Psoas muscle (tissue), 7 donors: ENCODE measurements at regions not wholly inside any gene's neighbourhood (a gene's known extent, or its start where the extent isn't known, plus 50 kb on each side); places are given as distances from the start of the nearest gene placed in this dataset.

ENCODE experiments used
- ATAC-seq, 4 donors: fragments of 200-7000 bp; cut with Tn5 transposase; one replicate each; pipeline ENCODE4 v1.9.1; 2020; ENCODE audit warnings: moderate library complexity in 3 of 4, mild to moderate bottlenecking in 2 of 4
- DNase-seq, 2 donors: peaks; one replicate each; pipeline ENCODE4 v3.0.0-alpha.2; 2020
- H3K27ac ChIP-seq: fragments of 200-600 bp; one replicate; pipeline ENCODE4 v1.8.0; 2022
- H3K27me3 ChIP-seq, 3 donors: fragments of 200-600 bp in 1 of 3; one replicate each; pipeline versions ENCODE4 v1.6.1 to v1.8.0; 2013 to 2022; ENCODE audit warnings: low read length in 2 of 3, mild to moderate bottlenecking in 2 of 3, moderate library complexity in 1 of 3; ENCODE audit not compliant: insufficient read depth in 3 of 3
- H3K36me3 ChIP-seq, 2 donors: fragments of 200-600 bp in 1 of 2; one replicate each; pipeline versions ENCODE4 v1.6.1 to v1.8.0; 2013 to 2022; ENCODE audit warnings: low read depth in 1 of 2, mild to moderate bottlenecking in 1 of 2, moderate library complexity in 1 of 2; ENCODE audit not compliant: insufficient read depth in 1 of 2
- H3K4me1 ChIP-seq: fragments of 200-600 bp; one replicate; pipeline ENCODE4 v1.8.0; 2022
- H3K4me3 ChIP-seq: fragments of 200-600 bp; one replicate; pipeline ENCODE4 v1.8.0; 2022; ENCODE audit warnings: mild to moderate bottlenecking
- H3K9me3 ChIP-seq: fragments of 200-600 bp; one replicate; pipeline ENCODE4 v1.8.0; 2022
- WGBS, 3 donors: extraction: QIAGEN DNeasy Blood & Tissue Kit; methylation state at CpG; one replicate each; pipeline versions ENCODE4 v1.1.6 to v1.1.7; 2013; 5-methylcytosine and 5-hydroxymethylcytosine counted together
- intact Hi-C, 2 donors: fragments of 100-400 bp; cut with DNase I; formaldehyde crosslinking; loops; one replicate each; pipeline versions ENCODE4 v1.11.0 to v1.14.2; 2022
- TF ChIP-seq, protein P1 (sequence below): fragments of 200-600 bp; IDR thresholded peaks from one replicate; pipeline ENCODE4 v1.8.0; 2022; ENCODE audit warnings: antibody characterized with exemption
- donor health status: healthy with polysubstance abuse.
- donor health status: DM: no; HTN: no; CAD: no; lungs with moderate emphysema.
- donor health status: Bipolar disorder and iron deficiency.
- donor health status: healthy.
- donor health status: DM: yes; HTN: yes; CAD: no.
- donor health status: DM: no; HTN: no; CAD: no.
- donor health status: DM: yes; HTN: yes; CAD: no.

DNA sequence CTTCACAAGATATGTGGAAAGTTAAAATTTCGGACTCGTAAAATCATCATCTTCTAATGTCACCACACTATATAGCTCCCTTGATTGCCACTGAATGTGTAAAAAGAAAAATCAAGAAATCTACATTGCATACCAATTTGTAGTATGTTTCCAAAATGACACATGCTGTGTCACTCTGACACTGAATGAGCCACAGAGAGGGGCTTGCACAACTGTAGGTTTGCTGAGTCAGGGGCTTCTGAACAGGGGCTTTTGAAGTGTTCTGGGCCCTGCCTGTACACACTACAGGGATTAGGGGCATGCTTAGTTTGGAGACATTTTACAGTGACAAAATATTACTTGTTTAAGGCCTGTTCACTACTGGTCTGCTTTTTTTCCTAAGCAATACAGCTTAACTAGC, 234.4 kb upstream of the GRAMD2B start:
- Histone ChIP-seq H3K9me3 (no peaks in the 10 kb centered on the region), H3K27ac (no peak overlapping the region), H3K36me3 (no peaks in the 10 kb centered on the region), H3K4me3 (no peak overlapping the region), H3K4me1 (no peaks in the 10 kb centered on the region), H3K27me3 (no peaks in the 10 kb centered on the region)
- TF ChIP-seq, protein P1, sequence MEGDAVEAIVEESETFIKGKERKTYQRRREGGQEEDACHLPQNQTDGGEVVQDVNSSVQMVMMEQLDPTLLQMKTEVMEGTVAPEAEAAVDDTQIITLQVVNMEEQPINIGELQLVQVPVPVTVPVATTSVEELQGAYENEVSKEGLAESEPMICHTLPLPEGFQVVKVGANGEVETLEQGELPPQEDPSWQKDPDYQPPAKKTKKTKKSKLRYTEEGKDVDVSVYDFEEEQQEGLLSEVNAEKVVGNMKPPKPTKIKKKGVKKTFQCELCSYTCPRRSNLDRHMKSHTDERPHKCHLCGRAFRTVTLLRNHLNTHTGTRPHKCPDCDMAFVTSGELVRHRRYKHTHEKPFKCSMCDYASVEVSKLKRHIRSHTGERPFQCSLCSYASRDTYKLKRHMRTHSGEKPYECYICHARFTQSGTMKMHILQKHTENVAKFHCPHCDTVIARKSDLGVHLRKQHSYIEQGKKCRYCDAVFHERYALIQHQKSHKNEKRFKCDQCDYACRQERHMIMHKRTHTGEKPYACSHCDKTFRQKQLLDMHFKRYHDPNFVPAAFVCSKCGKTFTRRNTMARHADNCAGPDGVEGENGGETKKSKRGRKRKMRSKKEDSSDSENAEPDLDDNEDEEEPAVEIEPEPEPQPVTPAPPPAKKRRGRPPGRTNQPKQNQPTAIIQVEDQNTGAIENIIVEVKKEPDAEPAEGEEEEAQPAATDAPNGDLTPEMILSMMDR, result no peak
- ATAC-seq, result no peak
- 97 to 98% (median 97%) methylated on average over 2 of the region's 2 CpGs for whole genome bisulfite sequencing, 3 donors
- no peak for DNase-seq
- intact Hi-C loops, result no loop called here

DNA sequence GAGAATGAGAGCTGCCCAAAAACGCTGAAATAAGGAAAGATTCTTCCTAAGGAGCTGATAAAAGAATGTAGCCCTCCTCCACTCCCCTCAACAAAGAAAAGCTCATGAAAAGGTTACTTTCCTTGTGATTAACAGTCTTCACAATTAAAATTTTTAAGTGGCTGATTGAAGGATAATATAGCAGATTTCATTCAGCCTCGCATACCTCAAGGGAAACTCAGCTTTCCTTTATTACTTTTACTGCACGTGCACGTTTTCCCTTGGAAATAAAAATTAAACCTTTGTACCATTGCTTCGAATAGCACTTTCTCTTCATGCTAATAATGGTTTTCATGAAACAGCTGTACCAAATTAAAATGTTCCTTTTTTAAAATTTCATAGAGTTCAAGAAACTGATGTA, 234.0 kb upstream of the GRAMD2B start:
- Histone ChIP-seq H3K4me1 (no peaks in the 10 kb centered on the region), H3K27ac (no peak overlapping the region), H3K4me3 (no peak overlapping the region), H3K36me3 (no peaks in the 10 kb centered on the region), H3K27me3 (no peaks in the 10 kb centered on the region), H3K9me3 (no peaks in the 10 kb centered on the region)
- TF ChIP-seq, protein P1, result no peak
- intact Hi-C loops, result no loop called here
- no peak for ATAC-seq
- DNase-seq, result no peak
- 56 to 66% (median 57%) methylated on average over 5 of the region's 5 CpGs for WGBS, 3 donors

DNA sequence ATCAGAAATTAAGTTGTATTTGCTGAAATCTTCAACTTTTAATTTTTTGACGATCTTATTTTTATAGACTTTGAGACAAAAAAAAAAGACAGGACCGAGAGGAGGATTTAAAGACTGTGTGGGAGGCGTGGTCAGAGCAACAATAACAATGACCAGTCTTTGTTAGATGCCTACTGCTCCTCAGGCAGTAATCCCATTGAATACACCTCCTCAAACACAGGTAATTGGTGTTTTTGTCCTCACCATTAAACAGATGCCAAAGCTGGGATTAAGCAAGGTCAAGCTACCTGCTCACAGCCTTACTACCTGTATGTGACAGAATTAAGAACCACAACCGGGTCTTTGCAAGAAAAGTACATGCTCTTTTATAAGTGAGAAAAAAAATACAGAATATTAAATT, 233.3 kb upstream of the GRAMD2B start:
- Histone ChIP-seq H3K9me3 (no peaks in the 10 kb centered on the region), H3K4me1 (no peaks in the 10 kb centered on the region), H3K27me3 (no peaks in the 10 kb centered on the region), H3K27ac (no peak overlapping the region), H3K36me3 (no peaks in the 10 kb centered on the region), H3K4me3 (no peak overlapping the region)
- DNase-seq (no peak), ATAC-seq (no peak)
- 81 to 84% (median 82%) methylated on average over 4 of the region's 4 CpGs for WGBS, 3 donors
- intact Hi-C loops, result no loop called here
- TF ChIP-seq, protein P1, result no peak

DNA sequence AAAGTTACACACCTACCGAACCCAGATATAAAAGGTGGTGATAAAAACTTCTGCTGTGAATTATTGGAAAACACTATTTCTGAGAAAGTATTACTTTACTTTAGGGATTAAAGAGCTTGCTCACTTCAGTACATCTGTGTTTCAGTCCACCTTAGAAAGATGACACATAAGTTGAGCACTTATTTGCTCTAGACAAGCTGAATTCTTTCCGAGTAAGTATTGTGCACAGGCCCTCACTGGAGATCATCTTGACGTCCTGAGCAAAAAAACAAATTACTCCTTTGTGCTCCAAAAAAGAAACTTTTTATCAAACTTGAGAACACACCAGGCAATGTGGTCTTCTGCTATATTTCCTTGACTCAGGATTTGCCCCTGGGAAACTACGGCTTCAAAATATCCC, 231.0 kb upstream of the GRAMD2B start:
- ATAC-seq (no peak), DNase-seq (no peak)
- Histone ChIP-seq H3K4me3 (no peak overlapping the region), H3K27me3 (no peaks in the 10 kb centered on the region), H3K9me3 (no peaks in the 10 kb centered on the region), H3K27ac (no peak overlapping the region), H3K36me3 (no peaks in the 10 kb centered on the region), H3K4me1 (no peaks in the 10 kb centered on the region)
- WGBS, 3 donors, result 90 to 96% (median 93%) methylated on average over 4 of the region's 4 CpGs
- TF ChIP-seq, protein P1, result no peak
- intact Hi-C loops, result no loop called here

DNA sequence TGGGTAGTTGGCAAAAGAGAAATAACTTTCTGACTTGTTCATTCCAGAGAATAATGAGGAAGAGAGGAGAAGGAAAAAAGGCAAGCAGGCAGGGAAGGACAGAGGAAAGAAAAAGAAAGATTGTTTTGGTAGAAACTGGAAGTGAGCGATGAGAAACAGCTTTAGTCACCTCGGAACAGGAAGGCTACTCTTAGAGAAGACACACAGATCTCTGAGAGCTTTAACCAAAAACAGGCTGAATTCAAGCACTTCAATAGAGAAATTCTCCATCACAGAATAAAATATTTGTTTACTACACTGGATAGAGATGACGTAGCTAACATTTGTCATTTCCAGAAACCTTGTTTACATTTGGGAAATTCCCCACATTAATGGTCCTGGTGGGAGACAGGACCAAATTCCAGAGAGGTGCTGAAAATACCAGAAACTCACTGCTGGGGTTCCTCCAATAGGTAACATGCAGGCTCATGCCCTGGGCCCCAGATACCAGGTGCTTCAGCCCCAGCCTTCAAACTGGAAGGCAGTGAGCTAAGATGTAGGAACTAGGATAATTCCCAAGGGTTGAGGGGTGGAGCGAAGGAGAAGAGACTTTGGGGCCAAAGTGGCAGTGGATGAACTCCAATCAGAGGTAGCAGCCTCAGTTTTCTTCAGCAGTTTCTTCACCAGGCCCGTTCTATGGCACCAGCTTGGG, 227.7 kb upstream of the GRAMD2B start:
- H3K27ac ChIP-seq, result no peak overlapping the region
- no peaks in the 10 kb centered on the region for H3K4me1 ChIP-seq
- ATAC-seq (no peak), DNase-seq (no peak)
- no peaks in the 10 kb centered on the region for H3K36me3 ChIP-seq
- 70 to 83% (median 80%) methylated on average over 5 of the region's 5 CpGs for WGBS, 3 donors
- no peak overlapping the region for H3K4me3 ChIP-seq
- TF ChIP-seq, protein P1, result no peak
- intact Hi-C loops, result no loop called here
- H3K27me3 ChIP-seq, result no peaks in the 10 kb centered on the region
- H3K9me3 ChIP-seq, result no peaks in the 10 kb centered on the region
